ENCODE measurements at regions not wholly inside any gene's neighbourhood (a gene's known extent, or its start where the extent isn't known, plus 50 kb on each side); places are given as distances from the start of the nearest gene placed in this dataset.

DNA sequence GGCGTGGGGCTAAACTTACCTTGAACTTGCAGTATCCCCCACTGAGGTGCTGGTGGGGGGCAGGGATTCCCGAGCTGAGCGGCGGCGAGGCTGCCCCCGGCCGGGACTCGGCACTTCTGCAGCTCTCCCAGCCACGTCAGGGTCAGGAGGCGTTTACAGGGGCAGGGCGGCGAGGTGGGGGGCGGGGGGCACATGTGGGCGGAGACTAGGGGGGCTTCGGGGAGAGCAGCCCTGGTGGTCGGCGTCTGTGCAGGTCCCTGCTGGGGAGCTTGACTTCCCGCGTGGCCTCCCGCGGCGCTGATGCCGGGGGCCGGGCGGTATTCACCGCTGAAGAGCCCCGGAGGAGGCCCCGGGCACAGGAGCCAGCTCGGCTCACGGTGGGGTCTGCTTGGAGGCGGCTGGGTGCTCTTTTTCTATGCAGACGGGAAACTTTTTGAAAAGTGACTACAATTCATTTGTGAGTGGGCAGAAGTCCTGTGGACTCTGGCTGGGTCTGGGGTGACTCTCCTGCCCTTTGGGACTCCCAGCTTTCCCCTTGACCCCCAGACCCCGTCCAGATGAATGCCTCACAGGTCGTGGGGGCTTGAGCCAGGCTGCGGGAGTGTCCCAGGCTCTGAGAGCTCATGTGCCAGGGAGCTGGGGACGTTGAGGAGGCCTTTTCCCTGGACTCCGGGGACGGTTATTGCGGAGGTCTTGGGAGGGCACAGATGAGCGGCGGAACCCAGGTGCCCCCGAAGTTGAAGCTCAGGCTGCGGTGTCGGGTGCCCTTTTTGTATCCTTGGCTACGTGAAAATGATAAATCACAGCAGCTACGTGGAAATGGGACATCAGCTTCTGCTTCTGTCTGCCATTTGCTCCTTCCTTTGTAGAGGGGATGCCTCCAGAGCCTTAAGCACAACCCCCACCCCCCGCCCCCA is 75.9 kb upstream of the GATA5 start:
- no peak for TF ChIP-seq POLR2A (IDR thresholded peaks at IDR 0.05)
- TF ChIP-seq, protein P1, sequence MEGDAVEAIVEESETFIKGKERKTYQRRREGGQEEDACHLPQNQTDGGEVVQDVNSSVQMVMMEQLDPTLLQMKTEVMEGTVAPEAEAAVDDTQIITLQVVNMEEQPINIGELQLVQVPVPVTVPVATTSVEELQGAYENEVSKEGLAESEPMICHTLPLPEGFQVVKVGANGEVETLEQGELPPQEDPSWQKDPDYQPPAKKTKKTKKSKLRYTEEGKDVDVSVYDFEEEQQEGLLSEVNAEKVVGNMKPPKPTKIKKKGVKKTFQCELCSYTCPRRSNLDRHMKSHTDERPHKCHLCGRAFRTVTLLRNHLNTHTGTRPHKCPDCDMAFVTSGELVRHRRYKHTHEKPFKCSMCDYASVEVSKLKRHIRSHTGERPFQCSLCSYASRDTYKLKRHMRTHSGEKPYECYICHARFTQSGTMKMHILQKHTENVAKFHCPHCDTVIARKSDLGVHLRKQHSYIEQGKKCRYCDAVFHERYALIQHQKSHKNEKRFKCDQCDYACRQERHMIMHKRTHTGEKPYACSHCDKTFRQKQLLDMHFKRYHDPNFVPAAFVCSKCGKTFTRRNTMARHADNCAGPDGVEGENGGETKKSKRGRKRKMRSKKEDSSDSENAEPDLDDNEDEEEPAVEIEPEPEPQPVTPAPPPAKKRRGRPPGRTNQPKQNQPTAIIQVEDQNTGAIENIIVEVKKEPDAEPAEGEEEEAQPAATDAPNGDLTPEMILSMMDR (IDR thresholded peaks at IDR 0.05), result no peak

Data from esophagus squamous epithelium (tissue), 4 donors.